GM12874 (cell line): ENCODE measurements at regions not wholly inside any gene's neighbourhood (a gene's known extent, or its start where the extent isn't known, plus 50 kb on each side); places are given as distances from the start of the nearest gene placed in this dataset.

Source experiments
- TF ChIP-seq, protein P1 (sequence below): IDR thresholded peaks from 2 replicates; pipeline ENCODE4 v1.5.1; 2011; ENCODE audit warnings: low read depth, mild to moderate bottlenecking, control low read depth, low read length, moderate library complexity; ENCODE audit not compliant: insufficient read depth

DNA sequence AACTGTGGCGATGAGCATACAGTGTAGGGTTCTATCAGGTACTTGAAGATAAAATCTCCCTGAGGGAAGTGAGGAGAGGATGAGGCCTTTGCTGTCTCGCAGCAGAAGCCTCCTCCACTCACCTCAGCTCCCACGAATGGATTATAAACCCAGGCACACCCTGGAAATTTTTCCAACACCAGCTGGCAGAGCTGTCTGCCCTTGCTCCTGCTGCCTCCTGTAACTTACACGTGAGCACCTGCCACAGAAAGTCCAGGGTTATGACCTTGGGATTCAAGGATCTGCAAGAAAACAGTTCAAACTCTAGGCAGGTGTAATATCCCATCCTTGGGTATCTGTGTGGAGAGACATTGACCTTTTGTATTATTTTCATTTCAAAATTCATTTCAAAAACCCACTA, 70.9 kb upstream of the MYO16 start:
- TF ChIP-seq, protein P1, sequence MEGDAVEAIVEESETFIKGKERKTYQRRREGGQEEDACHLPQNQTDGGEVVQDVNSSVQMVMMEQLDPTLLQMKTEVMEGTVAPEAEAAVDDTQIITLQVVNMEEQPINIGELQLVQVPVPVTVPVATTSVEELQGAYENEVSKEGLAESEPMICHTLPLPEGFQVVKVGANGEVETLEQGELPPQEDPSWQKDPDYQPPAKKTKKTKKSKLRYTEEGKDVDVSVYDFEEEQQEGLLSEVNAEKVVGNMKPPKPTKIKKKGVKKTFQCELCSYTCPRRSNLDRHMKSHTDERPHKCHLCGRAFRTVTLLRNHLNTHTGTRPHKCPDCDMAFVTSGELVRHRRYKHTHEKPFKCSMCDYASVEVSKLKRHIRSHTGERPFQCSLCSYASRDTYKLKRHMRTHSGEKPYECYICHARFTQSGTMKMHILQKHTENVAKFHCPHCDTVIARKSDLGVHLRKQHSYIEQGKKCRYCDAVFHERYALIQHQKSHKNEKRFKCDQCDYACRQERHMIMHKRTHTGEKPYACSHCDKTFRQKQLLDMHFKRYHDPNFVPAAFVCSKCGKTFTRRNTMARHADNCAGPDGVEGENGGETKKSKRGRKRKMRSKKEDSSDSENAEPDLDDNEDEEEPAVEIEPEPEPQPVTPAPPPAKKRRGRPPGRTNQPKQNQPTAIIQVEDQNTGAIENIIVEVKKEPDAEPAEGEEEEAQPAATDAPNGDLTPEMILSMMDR, result no peak

DNA sequence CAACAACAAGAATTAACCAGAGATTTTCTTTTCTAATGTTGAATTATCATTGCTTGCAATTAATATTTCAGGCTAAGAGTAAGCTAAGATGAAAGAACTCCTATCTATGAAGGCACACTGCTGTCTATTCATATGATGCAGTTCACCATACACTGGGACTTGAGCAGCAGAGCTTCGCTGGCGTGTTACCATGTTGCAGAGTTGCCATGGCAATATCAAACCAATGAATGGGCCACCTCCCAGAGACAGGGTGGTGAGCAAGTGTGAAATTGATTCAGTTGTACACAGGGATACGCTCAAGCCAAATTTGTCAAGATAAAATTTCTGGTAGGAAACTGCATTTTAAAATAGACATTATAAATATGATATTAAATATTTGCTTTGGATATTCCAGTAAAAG, 69.3 kb upstream of the MYO16 start:
- TF ChIP-seq, protein P1, result no peak

DNA sequence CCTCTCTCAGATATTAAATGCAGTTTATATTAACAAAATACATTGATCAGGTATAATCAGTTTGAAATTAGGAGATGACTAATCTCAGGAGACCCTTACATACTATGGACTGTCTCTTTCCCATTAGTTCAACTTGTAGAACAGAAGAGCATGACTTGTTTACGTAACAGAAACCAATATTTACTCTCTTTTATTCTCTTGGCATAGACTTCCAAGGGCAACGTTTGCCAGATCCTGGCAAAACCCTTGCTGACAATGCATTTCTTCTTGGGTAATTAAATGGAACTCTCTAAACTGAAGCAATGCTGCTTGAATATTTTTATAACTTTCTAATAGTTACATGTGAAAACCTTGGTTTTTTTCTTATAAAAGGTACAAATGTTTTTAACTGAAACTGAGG, 68.3 kb upstream of the MYO16 start:
- TF ChIP-seq, protein P1, result no peak

DNA sequence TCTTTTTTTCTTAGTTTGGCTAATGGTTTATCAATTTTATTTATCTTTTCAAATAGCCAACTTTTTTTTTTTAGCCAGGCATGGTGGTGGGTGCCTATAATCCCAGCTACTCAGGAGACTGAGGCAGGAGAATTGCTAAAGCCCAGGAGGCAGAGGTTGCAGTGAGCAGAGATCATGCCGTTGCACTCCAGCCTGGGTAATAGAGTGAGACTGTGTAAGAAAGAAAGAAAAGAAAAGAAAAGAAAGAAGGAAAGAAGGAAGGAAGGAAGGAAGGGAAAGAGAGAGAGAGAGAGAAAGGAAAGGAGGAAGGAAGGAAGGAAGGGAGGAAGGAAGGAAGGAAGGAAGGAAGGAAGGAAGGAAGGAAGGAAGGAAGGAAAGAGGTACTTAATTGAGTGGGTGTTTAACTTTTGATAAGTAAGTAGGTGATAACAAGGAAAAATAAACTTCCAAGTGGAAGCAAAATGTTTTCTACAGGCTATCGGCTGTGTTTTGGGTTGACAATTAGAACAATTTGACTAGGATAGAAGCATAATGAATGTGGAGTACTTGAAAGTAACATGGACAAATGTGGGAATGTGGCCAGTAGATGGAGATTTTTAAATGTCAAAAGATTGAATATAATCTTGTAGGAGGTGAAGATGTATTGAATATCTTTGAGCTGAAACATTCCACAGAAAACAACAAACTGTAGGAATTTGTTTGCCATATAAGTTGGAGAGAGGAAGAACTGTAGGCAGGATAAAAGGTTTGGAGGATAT, 62.8 kb upstream of the MYO16 start:
- TF ChIP-seq, protein P1, result no peak

DNA sequence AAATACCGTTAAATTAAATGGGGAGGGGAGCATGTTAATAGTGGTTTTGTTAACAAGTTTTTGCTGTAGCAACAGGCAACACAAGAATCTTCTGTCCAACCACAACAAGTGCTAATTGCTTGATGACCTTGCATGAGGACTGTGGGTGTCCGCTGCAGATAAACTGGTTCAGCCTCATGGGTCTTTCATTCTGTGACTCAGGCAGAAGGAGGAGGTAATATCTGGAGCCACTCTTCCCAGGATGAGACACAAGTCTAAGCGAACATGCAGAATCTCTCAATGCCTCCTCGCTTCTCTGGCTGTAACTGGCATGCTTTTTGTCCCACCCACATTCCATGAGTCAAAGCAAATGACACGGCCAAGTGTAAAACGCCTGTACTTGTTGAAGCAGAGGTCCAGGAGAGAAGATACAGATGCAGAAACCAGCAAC, 56.6 kb upstream of the MYO16 start:
- TF ChIP-seq, protein P1, result no peak

DNA sequence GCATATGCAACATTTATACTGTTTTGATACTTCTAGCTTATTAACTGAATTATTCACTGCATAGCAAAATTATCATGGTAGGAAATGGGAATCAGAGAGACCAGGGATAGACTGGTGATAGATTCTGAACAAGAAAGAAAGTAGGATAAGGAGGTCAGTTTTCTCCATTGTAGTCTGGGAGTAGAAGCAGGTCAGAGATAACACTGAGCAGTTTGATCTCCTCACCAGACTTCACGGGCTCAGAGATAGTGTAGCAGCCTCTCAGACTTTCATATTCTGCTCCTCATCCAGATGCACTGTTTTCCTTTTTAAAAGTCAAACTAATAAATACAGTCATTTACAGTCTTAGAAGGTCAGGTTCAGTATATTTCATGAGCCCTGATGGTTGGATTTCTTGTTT, 56.0 kb upstream of the MYO16 start:
- TF ChIP-seq, protein P1, result no peak

DNA sequence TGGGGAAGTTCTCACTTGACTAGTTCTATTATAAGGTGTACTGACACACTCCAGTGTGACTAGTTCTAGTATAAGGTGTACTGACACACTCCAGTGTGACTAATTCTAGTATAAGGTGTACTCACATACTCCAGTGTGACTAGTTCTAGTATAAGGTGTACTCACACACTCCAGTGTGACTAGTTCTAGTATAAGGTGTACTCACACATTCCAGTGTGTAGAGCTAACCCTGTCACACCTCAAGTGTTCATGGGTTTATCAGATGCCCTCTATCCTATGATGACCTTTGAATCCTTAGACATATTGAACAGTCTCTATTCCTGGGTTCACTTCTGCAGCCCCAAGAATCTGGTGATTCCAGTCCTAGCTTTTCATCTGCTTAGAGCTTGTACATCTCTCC, 54.6 kb upstream of the MYO16 start:
- TF ChIP-seq, protein P1, result no peak

DNA sequence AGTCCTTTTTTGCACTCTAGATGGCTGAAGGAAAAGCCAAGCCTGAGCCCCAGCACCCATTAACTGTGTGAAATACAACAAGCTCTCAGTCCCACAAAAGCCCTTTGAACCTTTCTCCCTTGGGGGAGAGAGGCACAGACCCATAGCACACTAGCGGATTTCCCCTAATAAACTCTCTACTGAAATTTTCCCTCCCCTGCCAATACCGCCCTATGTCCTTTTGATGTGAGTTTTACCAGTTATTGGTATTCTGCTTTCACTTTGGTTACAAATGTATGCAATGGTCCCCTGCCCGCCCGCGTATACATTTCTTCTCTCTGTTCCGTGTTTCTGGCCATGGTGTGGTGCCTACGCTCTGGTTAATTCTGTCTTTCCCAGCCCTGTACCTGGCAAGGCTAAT, 54.0 kb upstream of the MYO16 start:
- TF ChIP-seq, protein P1, result no peak
